ENCODE measurements at regions not wholly inside any gene's neighbourhood (a gene's known extent, or its start where the extent isn't known, plus 50 kb on each side); places are given as distances from the start of the nearest gene placed in this dataset.

GRCh38 chrX:42414057-42414456 is 363.9 kb downstream of the PPP1R2C start:
- TF ChIP-seq ATF3 (CRISPR knock-in tag; conservative IDR thresholded peaks at IDR 0.05), result no peak
- TF ChIP-seq CTCF (IDR thresholded peaks at IDR 0.05), result no peak
- TF ChIP-seq IRF1 (CRISPR knock-in tag; IDR thresholded peaks at IDR 0.05), result no peak
- no peak for TF ChIP-seq TCF7 (CRISPR knock-in tag; IDR thresholded peaks at IDR 0.05; ENCODE audit: low read depth)
- TF ChIP-seq ATF1 (CRISPR knock-in tag; IDR thresholded peaks at IDR 0.05), result no peak
- TF ChIP-seq HMGXB4 (CRISPR knock-in tag; IDR thresholded peaks at IDR 0.05), result no peak
- TF ChIP-seq MAX (CRISPR knock-in tag; IDR thresholded peaks at IDR 0.05), result no peak
- TF ChIP-seq ZNF138 (CRISPR knock-in tag; conservative IDR thresholded peaks at IDR 0.05), result no peak
- no peak for TF ChIP-seq CREB1 (CRISPR knock-in tag; IDR thresholded peaks at IDR 0.05)
- TF ChIP-seq FOXP4 (CRISPR knock-in tag; IDR thresholded peaks at IDR 0.05), result no peak
- TF ChIP-seq GRHL2 (CRISPR knock-in tag; IDR thresholded peaks at IDR 0.05; ENCODE audit: insufficient replicate concordance, severe bottlenecking), result no peak

Data from WTC11 (cell line).